Left ventricle myocardium superior (tissue), 1 donor: ENCODE measurements at regions not wholly inside any gene's neighbourhood (a gene's known extent, or its start where the extent isn't known, plus 50 kb on each side); places are given as distances from the start of the nearest gene placed in this dataset.
"Not testable (repeated sequence)": the region's sequence is repeated elsewhere in the genome, so short reads cannot be mapped to it uniquely, and the experiment has no call there.

Source experiments
- ATAC-seq: fragments of 200-7000 bp; cut with Tn5 transposase; one replicate; pipeline ENCODE4 v1.9.1; 2020; ENCODE audit warnings: mild to moderate bottlenecking, moderate library complexity
- DNase-seq: peaks from one replicate; pipeline ENCODE4 v3.0.0-alpha.2; 2020
- intact Hi-C: fragments of 100-400 bp; cut with micrococcal nuclease; formaldehyde crosslinking; loops from one replicate; pipeline ENCODE4 v1.11.0; 2022
- donor health status: DM: no; HTN: yes; CAD: no; lungs with severe emphysema.

- DNase-seq (no peak), ATAC-seq (no peak)
- intact Hi-C loops: no loop called here
Observed at GRCh38 chr7:53596230-53596629, 560.8 kb downstream of the POM121L12 start.

GRCh38 chr7:53600296-53600695 is 564.9 kb downstream of the POM121L12 start:
- ATAC-seq (no peak), DNase-seq (no peak)
- intact Hi-C loops: no loop called here

- no peak for ATAC-seq
- no peak for DNase-seq
- intact Hi-C loops: no loop called here
Observed at GRCh38 chr7:53602817-53603418, 567.5 kb downstream of the POM121L12 start.

- intact Hi-C loops: no loop called here
- ATAC-seq (no peak), DNase-seq (no peak)
Observed at GRCh38 chr7:53603461-53603860, 568.0 kb downstream of the POM121L12 start.

- intact Hi-C loops: no loop called here
- ATAC-seq (no peak), DNase-seq (no peak)
Observed at GRCh38 chr7:53604201-53604600, 568.8 kb downstream of the POM121L12 start.

- ATAC-seq: no peak
- DNase-seq: no peak
- intact Hi-C loops: no loop called here
Observed at GRCh38 chr7:53607961-53608360, 572.5 kb downstream of the POM121L12 start.

- no peak for ATAC-seq
- intact Hi-C loops: no loop called here
- no peak for DNase-seq
Observed at GRCh38 chr7:53609185-53609584, 573.8 kb downstream of the POM121L12 start.

GRCh38 chr7:53611043-53611442 is 575.6 kb downstream of the POM121L12 start:
- ATAC-seq (no peak), DNase-seq (no peak)
- intact Hi-C loops: no loop called here

- DNase-seq (no peak), ATAC-seq (no peak)
- intact Hi-C loops: no loop called here
Observed at GRCh38 chr7:53624356-53624755, 588.9 kb downstream of the POM121L12 start.

- intact Hi-C loops: no loop called here
- ATAC-seq (no peak), DNase-seq (no peak)
Observed at GRCh38 chr7:53628775-53629174, 593.3 kb downstream of the POM121L12 start.

GRCh38 chr7:53635251-53635650 is 599.8 kb downstream of the POM121L12 start:
- ATAC-seq, DNase-seq, intact Hi-C loops: not testable (repeated sequence)

- intact Hi-C loops: no loop called here
- DNase-seq (no peak), ATAC-seq (no peak)
Observed at GRCh38 chr7:53638517-53638916, 603.1 kb downstream of the POM121L12 start.

- ATAC-seq: no peak
- intact Hi-C loops: no loop called here
- no peak for DNase-seq
Observed at GRCh38 chr7:53641091-53641490, 605.7 kb downstream of the POM121L12 start.

- intact Hi-C loops: no loop called here
- no peak for DNase-seq
- no peak for ATAC-seq
Observed at GRCh38 chr7:53642361-53642760, 606.9 kb downstream of the POM121L12 start.

- intact Hi-C loops: no loop called here
- ATAC-seq (no peak), DNase-seq (no peak)
Observed at GRCh38 chr7:53642866-53643265, 607.4 kb downstream of the POM121L12 start.

GRCh38 chr7:53656881-53657280 is 621.4 kb downstream of the POM121L12 start:
- ATAC-seq: no peak
- no peak for DNase-seq
- intact Hi-C loops: no loop called here

GRCh38 chr7:53657586-53657985 is 622.2 kb downstream of the POM121L12 start:
- ATAC-seq (no peak), DNase-seq (no peak)
- intact Hi-C loops: no loop called here

- intact Hi-C loops: no loop called here
Observed at GRCh38 chr7:53658951-53659350, 623.5 kb downstream of the POM121L12 start.

GRCh38 chr7:53661645-53662217 is 626.3 kb downstream of the POM121L12 start:
- no peak for ATAC-seq
- intact Hi-C loops: no loop called here
- DNase-seq: no peak

More at GRCh38 chr7:53658951-53659350, 623.5 kb downstream of the POM121L12 start:
- DNase-seq (no peak), ATAC-seq (no peak)

GRCh38 chr7:53672681-53673080 is 637.2 kb downstream of the POM121L12 start:
- intact Hi-C loops: no loop called here
- no peak for DNase-seq
- no peak for ATAC-seq

- intact Hi-C loops: no loop called here
- no peak for ATAC-seq
- DNase-seq: no peak
Observed at GRCh38 chr7:53675835-53676234, 640.4 kb downstream of the POM121L12 start.
